SU-DHL-6 (cell line): ENCODE measurements at regions not wholly inside any gene's neighbourhood (a gene's known extent, or its start where the extent isn't known, plus 50 kb on each side); places are given as distances from the start of the nearest gene placed in this dataset.
A peak's percentile ranks its signal among the peaks of the same experiment; 100 is the strongest.
"Not testable (repeated sequence)": the region's sequence is repeated elsewhere in the genome, so short reads cannot be mapped to it uniquely, and the experiment has no call there.

Experiments used
- H2AFZ ChIP-seq: fragments of 200-600 bp; sonication (generic); 2 replicates; pipeline ENCODE4 v1.6.1; 2014; ENCODE audit warnings: low read depth, mild to moderate bottlenecking, moderate library complexity, mixed read lengths, antibody characterized with exemption, low read length; ENCODE audit not compliant: severe bottlenecking
- H3F3A ChIP-seq: fragments of 200-600 bp; shearing (Covaris generic); 2 replicates; pipeline ENCODE4 v1.6.0; 2016; ENCODE audit warnings: antibody characterized with exemption, mild to moderate bottlenecking; ENCODE audit not compliant: insufficient read depth
- H3K27ac ChIP-seq: fragments of 200-600 bp; sonication (generic); 2 replicates; pipeline ENCODE4 v1.5.1; 2016; ENCODE audit warnings: low read depth, mild to moderate bottlenecking, low read length, moderate library complexity, mixed read lengths
- H3K27me3 ChIP-seq: fragments of 200-600 bp; sonication (generic), shearing (Covaris generic); 2 replicates; pipeline ENCODE4 v1.6.0; 2014; ENCODE audit warnings: mild to moderate bottlenecking, low read length
- H3K36me3 ChIP-seq: fragments of 200-600 bp; sonication (generic); 2 replicates; pipeline ENCODE4 v1.6.1; 2014; ENCODE audit warnings: mild to moderate bottlenecking, low read length, mixed read lengths
- H3K4me2 ChIP-seq: fragments of 300-600, 200-600 bp; shearing (Covaris generic), sonication (generic); 2 replicates; pipeline ENCODE4 v1.6.0; 2014; ENCODE audit warnings: low read length, low read depth, mild to moderate bottlenecking; ENCODE audit not compliant: poor library complexity, severe bottlenecking
- H3K4me3 ChIP-seq: fragments of 200-600 bp; sonication (generic); 2 replicates; pipeline ENCODE4 v1.5.1; 2014; ENCODE audit warnings: antibody characterized with exemption, low read length, mild to moderate bottlenecking, mixed read lengths; ENCODE audit not compliant: insufficient read depth, poor library complexity, severe bottlenecking
- H3K79me2 ChIP-seq: fragments of 200-600 bp; sonication (generic); 2 replicates; pipeline ENCODE4 v1.6.1; 2014; ENCODE audit warnings: mild to moderate bottlenecking, low read length, moderate library complexity; ENCODE audit not compliant: insufficient read depth
- H3K9ac ChIP-seq: fragments of 200-600 bp; sonication (generic); 2 replicates; pipeline ENCODE4 v1.7.0; 2014; ENCODE audit warnings: mild to moderate bottlenecking, low read length
- H3K9me2 ChIP-seq: fragments of 200-600 bp; sonication (generic); replicated peaks from 2 replicates; pipeline ENCODE4 v1.6.1; 2014; ENCODE audit warnings: low read length; ENCODE audit not compliant: insufficient read depth
- H3K9me3 ChIP-seq: fragments of 200-600 bp; sonication (generic); 2 replicates; pipeline ENCODE4 v1.6.1; 2014; ENCODE audit warnings: low read length, mixed read lengths; ENCODE audit not compliant: insufficient read depth
- H4K20me1 ChIP-seq: fragments of 200-600 bp; sonication (generic); 2 replicates; pipeline ENCODE4 v1.6.1; 2014; ENCODE audit warnings: low read depth, mild to moderate bottlenecking, antibody characterized with exemption, low read length, moderate library complexity, mixed read lengths
- EZH2phosphoT487 ChIP-seq: fragments of 200-600 bp; sonication (generic), shearing (Covaris generic); conservative IDR thresholded peaks from 2 replicates; pipeline ENCODE4 v1.6.1; 2018; ENCODE audit warnings: mild to moderate bottlenecking, antibody characterized with exemption, low read length, moderate library complexity, mixed read lengths
- TF ChIP-seq, protein P1 (sequence below): fragments of 200-600 bp; sonication (generic); IDR thresholded peaks from one replicate; pipeline ENCODE4 v1.5.1; 2017; ENCODE audit warnings: antibody characterized with exemption, mild to moderate bottlenecking, low read length, moderate library complexity; ENCODE audit not compliant: insufficient read depth, poor library complexity, severe bottlenecking

DNA sequence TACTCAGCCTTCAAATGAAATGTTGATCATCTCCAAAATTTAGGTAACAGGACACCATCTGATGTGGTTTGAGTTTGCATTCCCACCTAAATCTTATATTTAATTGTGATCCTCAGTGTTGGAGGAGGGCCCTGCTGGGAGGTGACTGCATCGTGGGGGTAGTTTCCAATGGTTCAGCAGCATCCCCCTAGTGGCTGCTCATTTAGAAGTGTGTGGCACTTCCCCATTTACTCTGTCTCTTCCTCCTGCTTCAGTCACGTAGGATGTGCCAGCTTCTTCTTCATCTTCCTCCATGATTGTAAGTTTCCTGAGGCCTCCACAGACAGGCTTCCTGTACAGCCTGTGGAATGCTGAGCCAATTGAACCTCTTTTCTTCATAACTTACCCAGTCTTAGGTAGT lies 731.2 kb downstream of the USP25 start:
- Histone ChIP-seq H3K9me2 (no peaks in the 10 kb centered on the region), H2AFZ (peak overlapping the region; percentile 34), H4K20me1 (no peaks in the 10 kb centered on the region), H3K27me3 (no peaks in the 10 kb centered on the region), H3K4me3 (no peak overlapping the region), H3K9ac (no peak overlapping the region), H3K4me2 (no peak overlapping the region), H3K27ac (no peak overlapping the region), H3K9me3 (no peaks in the 10 kb centered on the region), H3K36me3 (no peaks in the 10 kb centered on the region), H3F3A (no peaks in the 10 kb centered on the region), H3K79me2 (no peaks in the 10 kb centered on the region)
- TF ChIP-seq, protein P1, sequence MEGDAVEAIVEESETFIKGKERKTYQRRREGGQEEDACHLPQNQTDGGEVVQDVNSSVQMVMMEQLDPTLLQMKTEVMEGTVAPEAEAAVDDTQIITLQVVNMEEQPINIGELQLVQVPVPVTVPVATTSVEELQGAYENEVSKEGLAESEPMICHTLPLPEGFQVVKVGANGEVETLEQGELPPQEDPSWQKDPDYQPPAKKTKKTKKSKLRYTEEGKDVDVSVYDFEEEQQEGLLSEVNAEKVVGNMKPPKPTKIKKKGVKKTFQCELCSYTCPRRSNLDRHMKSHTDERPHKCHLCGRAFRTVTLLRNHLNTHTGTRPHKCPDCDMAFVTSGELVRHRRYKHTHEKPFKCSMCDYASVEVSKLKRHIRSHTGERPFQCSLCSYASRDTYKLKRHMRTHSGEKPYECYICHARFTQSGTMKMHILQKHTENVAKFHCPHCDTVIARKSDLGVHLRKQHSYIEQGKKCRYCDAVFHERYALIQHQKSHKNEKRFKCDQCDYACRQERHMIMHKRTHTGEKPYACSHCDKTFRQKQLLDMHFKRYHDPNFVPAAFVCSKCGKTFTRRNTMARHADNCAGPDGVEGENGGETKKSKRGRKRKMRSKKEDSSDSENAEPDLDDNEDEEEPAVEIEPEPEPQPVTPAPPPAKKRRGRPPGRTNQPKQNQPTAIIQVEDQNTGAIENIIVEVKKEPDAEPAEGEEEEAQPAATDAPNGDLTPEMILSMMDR, result no peak
- TF ChIP-seq EZH2phosphoT487, result no peak

DNA sequence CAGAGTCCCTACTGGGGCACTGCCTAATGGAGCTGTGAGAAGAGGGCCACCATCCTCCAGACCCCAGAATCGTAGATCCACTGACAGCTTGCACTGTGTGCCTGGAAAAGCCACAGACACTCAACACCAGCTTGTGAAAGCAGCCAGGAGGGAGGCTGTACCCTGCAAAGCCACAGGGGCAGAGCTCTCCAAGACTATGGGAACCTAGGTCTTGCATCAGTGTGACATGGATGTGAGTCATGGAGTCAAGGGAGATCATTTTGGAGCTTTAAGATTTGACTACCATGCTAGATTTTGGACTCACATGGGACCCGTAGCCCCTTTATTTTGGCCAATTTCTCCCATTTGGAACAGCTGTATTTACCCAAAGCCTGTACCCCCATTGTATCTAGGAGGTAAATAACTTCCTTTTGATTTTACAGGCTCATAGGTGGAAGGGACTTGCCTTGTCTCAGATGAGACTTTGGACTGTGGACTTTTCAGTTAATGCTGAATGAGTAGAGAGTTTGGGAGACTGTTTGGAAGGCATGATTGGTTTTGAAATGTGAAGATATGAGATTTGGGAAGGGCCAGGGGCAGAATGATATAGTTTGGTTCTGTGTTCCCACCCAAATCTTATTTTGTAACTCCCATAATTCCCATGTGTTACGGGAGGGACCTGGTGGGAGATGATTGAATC lies 734.6 kb downstream of the USP25 start:
- H3K79me2 ChIP-seq, H3K4me2 ChIP-seq, H4K20me1 ChIP-seq, H2AFZ ChIP-seq, H3K4me3 ChIP-seq, H3F3A ChIP-seq, H3K36me3 ChIP-seq, H3K27ac ChIP-seq, H3K9me3 ChIP-seq, H3K27me3 ChIP-seq, H3K9me2 ChIP-seq, H3K9ac ChIP-seq: not testable (repeated sequence)

DNA sequence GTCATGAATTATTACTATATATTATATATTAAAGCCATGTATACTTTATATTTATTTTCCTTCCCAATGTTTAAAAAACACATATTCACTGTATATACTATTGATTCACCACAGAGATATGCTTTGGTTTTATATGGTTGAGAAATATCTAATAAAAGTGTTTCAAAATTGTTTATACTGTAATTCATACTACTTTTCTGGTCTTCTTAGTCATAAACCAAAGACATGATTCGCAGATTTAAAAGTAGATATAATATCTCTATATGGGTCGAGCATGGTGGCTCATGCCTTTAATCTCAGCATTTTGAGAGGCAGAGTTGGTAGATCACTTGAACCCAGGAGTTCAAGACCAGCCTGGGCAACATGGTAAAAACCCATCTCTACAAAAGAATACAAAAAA lies 738.4 kb downstream of the USP25 start:
- H3K27ac ChIP-seq, result no peak overlapping the region
- no peaks in the 10 kb centered on the region for H3K36me3 ChIP-seq
- H3K9me2 ChIP-seq, result no peaks in the 10 kb centered on the region
- no peaks in the 10 kb centered on the region for H4K20me1 ChIP-seq
- no peaks in the 10 kb centered on the region for H3F3A ChIP-seq
- TF ChIP-seq, protein P1, result no peak
- TF ChIP-seq EZH2phosphoT487, result no peak
- no peak overlapping the region for H3K4me2 ChIP-seq
- no peak overlapping the region for H2AFZ ChIP-seq
- H3K27me3 ChIP-seq, result no peaks in the 10 kb centered on the region
- H3K9me3 ChIP-seq, result no peaks in the 10 kb centered on the region
- H3K9ac ChIP-seq, result no peak overlapping the region
- H3K79me2 ChIP-seq, result no peaks in the 10 kb centered on the region
- no peak overlapping the region for H3K4me3 ChIP-seq

DNA sequence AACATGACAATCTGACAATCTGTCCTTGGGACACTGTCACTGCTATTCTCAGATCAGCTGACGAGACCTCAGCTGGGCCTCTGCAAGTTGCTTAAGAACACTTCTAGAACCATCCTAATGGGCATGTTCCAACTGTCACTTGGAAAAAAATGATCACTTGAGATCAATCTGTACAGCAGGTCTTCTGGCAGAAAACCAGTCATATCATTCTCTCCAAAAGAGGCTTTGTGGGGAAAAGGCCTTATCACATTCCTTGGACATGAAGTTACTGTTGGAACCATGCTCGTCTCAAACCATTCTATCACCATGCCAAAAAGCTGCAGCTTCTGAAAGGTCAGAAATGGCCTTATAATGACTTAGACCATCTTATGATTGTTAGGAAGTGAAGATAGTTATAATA lies 744.2 kb downstream of the USP25 start:
- Histone ChIP-seq H3K9me2 (no peaks in the 10 kb centered on the region), H3K27ac (no peak overlapping the region), H3K4me3 (no peak overlapping the region), H3K79me2 (no peaks in the 10 kb centered on the region), H2AFZ (no peak overlapping the region), H3K27me3 (no peaks in the 10 kb centered on the region), H4K20me1 (no peaks in the 10 kb centered on the region), H3K4me2 (no peak overlapping the region), H3K36me3 (no peaks in the 10 kb centered on the region), H3K9me3 (no peaks in the 10 kb centered on the region), H3F3A (no peaks in the 10 kb centered on the region), H3K9ac (no peak overlapping the region)
- TF ChIP-seq, protein P1, result no peak
- no peak for TF ChIP-seq EZH2phosphoT487
